ENCODE measurements at regions not wholly inside any gene's neighbourhood (a gene's known extent, or its start where the extent isn't known, plus 50 kb on each side); places are given as distances from the start of the nearest gene placed in this dataset.

GRCh38 chr2:66850376-66850775, 415.5 kb downstream of the MEIS1 start:
- no peak overlapping the region for H3K4me3 ChIP-seq (ENCODE audit: low read depth, low read length)

GRCh38 chr2:66851449-66851872, 416.5 kb downstream of the MEIS1 start:
- H3K4me3 ChIP-seq (ENCODE audit: low read depth, low read length), result no peak overlapping the region
- TF ChIP-seq CTCF (IDR thresholded peaks at IDR 0.05; ENCODE audit: borderline replicate concordance, insufficient read depth, low read depth, low read length), result no peak

More at GRCh38 chr2:66850376-66850775, 415.5 kb downstream of the MEIS1 start:
- TF ChIP-seq CTCF (IDR thresholded peaks at IDR 0.05; ENCODE audit: borderline replicate concordance, insufficient read depth, low read depth, low read length), result no peak

- H3K4me3 ChIP-seq (ENCODE audit: low read depth, low read length), result no peak overlapping the region
- no peak for TF ChIP-seq CTCF (IDR thresholded peaks at IDR 0.05; ENCODE audit: borderline replicate concordance, insufficient read depth, low read depth, low read length)
Observed at GRCh38 chr2:66852953-66853352, 418.0 kb downstream of the MEIS1 start.

GRCh38 chr2:66853585-66853984, 418.7 kb downstream of the MEIS1 start:
- no peak for TF ChIP-seq CTCF (IDR thresholded peaks at IDR 0.05; ENCODE audit: borderline replicate concordance, insufficient read depth, low read depth, low read length)
- no peak overlapping the region for H3K4me3 ChIP-seq (ENCODE audit: low read depth, low read length)

- no peak for TF ChIP-seq CTCF (IDR thresholded peaks at IDR 0.05; ENCODE audit: borderline replicate concordance, insufficient read depth, low read depth, low read length)
Observed at GRCh38 chr2:66854298-66854697, 419.4 kb downstream of the MEIS1 start.

GRCh38 chr2:66862885-66863650, 428.1 kb downstream of the MEIS1 start:
- no peak for TF ChIP-seq CTCF (IDR thresholded peaks at IDR 0.05; ENCODE audit: borderline replicate concordance, insufficient read depth, low read depth, low read length)
- no peak overlapping the region for H3K4me3 ChIP-seq (ENCODE audit: low read depth, low read length)

More at GRCh38 chr2:66854298-66854697, 419.4 kb downstream of the MEIS1 start:
- H3K4me3 ChIP-seq (ENCODE audit: low read depth, low read length), result no peak overlapping the region

- no peak overlapping the region for H3K4me3 ChIP-seq (ENCODE audit: low read depth, low read length)
Observed at GRCh38 chr2:66865161-66865560, 430.2 kb downstream of the MEIS1 start.

More at GRCh38 chr2:66865161-66865560, 430.2 kb downstream of the MEIS1 start:
- TF ChIP-seq CTCF (IDR thresholded peaks at IDR 0.05; ENCODE audit: borderline replicate concordance, insufficient read depth, low read depth, low read length), result no peak
